ENCODE measurements at regions not wholly inside any gene's neighbourhood (a gene's known extent, or its start where the extent isn't known, plus 50 kb on each side); places are given as distances from the start of the nearest gene placed in this dataset.
"Not testable (repeated sequence)": the region's sequence is repeated elsewhere in the genome, so short reads cannot be mapped to it uniquely, and the experiment has no call there.

DNA sequence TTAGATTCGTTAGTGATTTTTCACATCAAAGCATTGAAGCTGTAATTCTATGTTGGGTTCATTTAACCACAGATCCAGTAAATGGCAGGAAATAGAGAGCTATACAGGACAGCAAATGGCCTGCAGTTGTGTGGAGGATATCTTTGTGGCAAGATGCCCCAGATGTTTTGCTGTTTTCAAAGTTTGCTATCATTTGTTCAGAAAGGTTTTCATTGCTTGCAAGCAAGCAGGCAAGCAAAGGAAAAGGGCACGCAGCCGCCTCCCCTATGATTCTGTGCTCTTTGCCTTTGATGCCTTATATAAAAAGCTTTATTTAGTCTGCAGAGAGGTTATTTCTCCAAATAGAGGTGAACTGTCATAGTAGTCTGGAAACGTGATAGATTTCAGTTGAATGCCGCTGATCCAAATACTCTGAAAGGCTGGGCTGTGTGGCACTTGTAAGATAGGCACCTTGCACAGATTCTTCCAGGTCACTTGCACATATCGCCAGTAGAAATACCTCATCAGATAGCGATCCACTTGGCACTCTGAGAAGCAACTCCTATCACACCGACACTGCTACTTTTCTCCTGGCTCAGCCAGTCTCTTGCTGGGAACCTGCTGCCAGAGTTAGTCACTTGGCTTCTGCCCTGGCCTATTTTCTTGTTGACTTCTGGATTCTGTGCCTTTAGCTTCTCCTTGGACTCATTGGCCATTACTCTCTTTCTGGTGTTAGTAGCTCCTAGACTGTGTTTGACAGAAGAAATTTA is 66.4 kb downstream of the UTRN start:
- in situ Hi-C loops (cut with HindIII; ENCODE audit: low pct_ligation_motif_present, low pct_unique_long_range_greater_than_20kb, low sequenced_read_pairs) = no loop called here
- no peak for DNase-seq

DNA sequence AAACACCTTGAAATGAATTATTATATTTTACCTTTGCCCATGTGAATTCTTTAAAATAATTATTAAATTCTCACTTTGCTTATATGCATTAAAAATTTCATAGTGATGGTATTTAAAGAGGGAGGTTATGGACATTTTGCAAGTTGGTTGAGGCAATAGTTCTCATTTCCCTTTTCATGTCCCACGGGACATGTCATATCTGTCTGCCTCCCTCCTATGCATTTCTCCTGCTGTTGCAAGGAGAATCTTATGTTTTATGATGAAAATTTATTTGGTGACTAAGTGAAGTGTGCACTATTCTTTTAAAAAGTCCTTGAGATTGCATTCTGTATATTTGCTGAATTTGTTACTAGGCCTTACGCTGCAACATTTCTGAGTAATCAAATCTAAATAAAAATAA is 67.2 kb downstream of the UTRN start:
- in situ Hi-C loops (cut with HindIII; ENCODE audit: low pct_ligation_motif_present, low pct_unique_long_range_greater_than_20kb, low sequenced_read_pairs) = no loop called here
- DNase-seq = no peak

DNA sequence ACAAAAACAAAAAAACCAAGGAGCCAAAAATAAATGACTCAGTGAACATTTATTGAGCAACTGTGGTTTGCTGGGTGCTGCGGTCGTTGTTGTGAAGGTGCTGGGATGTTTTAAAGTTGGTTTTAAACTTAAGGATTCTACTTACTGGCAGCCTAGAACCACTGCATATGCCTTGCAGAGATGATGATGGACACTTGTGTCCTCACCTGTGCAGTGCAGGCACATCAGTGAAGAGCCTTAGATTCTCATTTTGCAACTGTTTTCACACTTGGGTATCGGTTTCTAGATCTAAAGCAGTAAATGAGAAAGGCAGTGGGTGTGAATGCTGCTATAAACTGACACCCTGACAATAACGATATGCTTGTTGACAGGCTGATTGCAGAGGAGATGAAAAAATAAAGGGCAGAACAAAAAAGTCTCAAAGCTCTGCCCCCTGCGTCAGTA is 68.8 kb downstream of the UTRN start:
- no peak for DNase-seq
- in situ Hi-C loops (cut with HindIII; ENCODE audit: low pct_ligation_motif_present, low pct_unique_long_range_greater_than_20kb, low sequenced_read_pairs) = no loop called here

GRCh38 chr6:144359783-144360182 is 74.6 kb downstream of the UTRN start:
- in situ Hi-C loops (cut with HindIII; ENCODE audit: low pct_ligation_motif_present, low pct_unique_long_range_greater_than_20kb, low sequenced_read_pairs) = no loop called here
- DNase-seq = no peak

DNA sequence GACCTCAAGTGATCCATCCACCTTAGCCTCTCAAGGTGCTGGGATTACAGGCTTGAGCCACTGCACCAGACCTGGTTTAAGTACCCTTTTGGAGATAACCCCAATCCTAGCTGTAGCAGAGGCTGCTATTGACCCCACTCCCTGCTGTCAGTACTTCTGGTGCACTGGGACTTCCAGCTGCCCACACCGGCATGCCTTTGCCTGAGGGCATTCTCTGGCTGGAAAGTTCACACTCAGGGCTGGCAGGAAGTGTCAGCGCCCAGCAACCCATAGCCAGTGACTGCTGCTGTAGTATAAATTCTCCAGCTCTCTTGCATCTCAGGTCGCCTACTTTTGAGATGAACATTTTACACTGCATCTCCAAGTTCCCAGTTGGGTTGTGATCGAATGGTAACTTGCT is 75.3 kb downstream of the UTRN start:
- no peak for DNase-seq
- in situ Hi-C loops (cut with HindIII; ENCODE audit: low pct_ligation_motif_present, low pct_unique_long_range_greater_than_20kb, low sequenced_read_pairs) = no loop called here

DNA sequence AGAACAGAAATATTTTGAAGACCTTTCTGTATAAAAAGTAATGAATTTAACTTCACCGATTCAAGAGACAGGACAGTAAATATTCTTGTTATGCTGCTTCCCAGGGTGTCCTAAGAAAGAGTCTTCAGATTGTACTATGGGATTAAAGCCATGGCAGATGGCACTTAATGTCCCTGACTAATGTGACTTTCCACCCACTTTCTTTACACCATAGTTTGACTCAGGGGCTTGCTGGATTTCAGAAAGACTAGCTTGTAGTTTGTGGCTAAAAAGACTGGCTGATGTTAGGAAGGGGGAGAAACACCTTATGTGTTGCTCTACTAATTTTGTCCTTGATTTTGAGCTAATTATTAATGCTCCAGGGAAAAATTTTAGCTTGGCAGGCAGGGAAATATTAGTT is 75.9 kb downstream of the UTRN start:
- in situ Hi-C loops (cut with HindIII; ENCODE audit: low pct_ligation_motif_present, low pct_unique_long_range_greater_than_20kb, low sequenced_read_pairs) = no loop called here

GRCh38 chr6:144362042-144363018 is 77.2 kb downstream of the UTRN start:
- no peak for DNase-seq
- in situ Hi-C loops (cut with HindIII; ENCODE audit: low pct_ligation_motif_present, low pct_unique_long_range_greater_than_20kb, low sequenced_read_pairs) = no loop called here

More for the DNA sequence above, 75.9 kb downstream of the UTRN start:
- DNase-seq = no peak

- in situ Hi-C loops (cut with HindIII; ENCODE audit: low pct_ligation_motif_present, low pct_unique_long_range_greater_than_20kb, low sequenced_read_pairs) = no loop called here
- DNase-seq = no peak
These were observed 79.1 kb downstream of the UTRN start for GRCh38 chr6:144364208-144364720.

- no peak for DNase-seq
- in situ Hi-C loops (cut with HindIII; ENCODE audit: low pct_ligation_motif_present, low pct_unique_long_range_greater_than_20kb, low sequenced_read_pairs) = no loop called here
These were observed 79.6 kb downstream of the UTRN start for GRCh38 chr6:144364782-144365181.

DNA sequence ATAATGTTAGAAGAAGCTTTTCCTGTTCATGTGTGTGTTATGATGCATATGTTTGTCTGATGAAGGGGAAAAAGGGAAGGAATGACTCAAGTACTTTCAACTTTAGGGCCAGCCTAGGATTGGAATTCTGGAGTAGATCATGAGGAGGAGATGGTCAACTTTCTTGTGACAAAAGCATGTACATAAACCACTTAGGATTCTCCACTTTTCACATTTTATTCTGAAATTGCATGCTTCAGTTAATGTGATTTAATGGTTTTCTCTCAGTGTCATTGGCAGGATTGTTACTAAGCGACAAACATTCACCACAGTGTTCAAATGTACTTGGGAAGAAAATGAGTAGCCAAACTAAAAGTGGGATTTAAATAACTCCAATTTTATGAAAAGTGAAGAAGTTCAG is 80.1 kb downstream of the UTRN start:
- in situ Hi-C loops (cut with HindIII; ENCODE audit: low pct_ligation_motif_present, low pct_unique_long_range_greater_than_20kb, low sequenced_read_pairs) = no loop called here
- DNase-seq = no peak

DNA sequence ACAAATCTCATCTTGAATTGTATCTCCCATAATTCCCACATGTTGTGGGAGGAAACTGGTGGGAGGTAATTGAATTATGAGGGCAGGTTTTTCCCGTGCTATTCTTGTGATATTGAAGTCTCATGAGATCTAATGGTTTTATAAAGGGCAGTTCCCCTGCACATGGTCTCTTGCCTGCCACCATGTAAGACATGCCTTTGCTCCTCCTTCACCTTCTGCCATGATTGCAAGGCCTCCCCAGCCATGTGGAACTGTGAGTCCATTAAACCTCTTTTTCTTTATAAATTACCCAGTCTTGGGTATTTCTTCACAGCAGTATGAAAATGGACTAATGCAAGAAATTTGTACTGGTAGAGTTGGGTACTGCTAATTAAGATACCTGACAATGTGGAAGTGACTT is 84.6 kb downstream of the UTRN start:
- DNase-seq; in situ Hi-C loops (cut with HindIII; ENCODE audit: low pct_ligation_motif_present, low pct_unique_long_range_greater_than_20kb, low sequenced_read_pairs): not testable (repeated sequence)

DNA sequence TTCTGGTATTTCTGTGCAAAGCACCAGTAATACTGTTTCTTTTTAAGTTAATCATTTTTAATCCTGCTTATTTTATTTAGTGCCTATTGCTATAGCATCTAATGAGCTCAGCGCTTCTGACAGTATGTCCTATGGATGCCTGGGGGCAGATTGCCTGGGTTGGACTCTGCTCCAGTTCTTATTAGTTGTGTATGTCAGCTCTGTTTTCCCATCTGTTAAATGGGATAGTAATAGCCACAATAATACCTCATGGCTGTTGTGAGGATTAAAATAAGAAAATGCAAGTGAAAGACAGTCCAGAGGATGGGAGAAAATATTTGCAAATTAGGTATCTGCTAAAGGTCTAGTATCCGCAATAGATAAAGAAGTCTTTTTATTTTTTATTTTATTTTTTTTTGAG is 87.0 kb downstream of the UTRN start:
- no peak for DNase-seq
- in situ Hi-C loops (cut with HindIII; ENCODE audit: low pct_ligation_motif_present, low pct_unique_long_range_greater_than_20kb, low sequenced_read_pairs) = no loop called here

GRCh38 chr6:144372611-144373594 is 87.8 kb downstream of the UTRN start:
- in situ Hi-C loops (cut with HindIII; ENCODE audit: low pct_ligation_motif_present, low pct_unique_long_range_greater_than_20kb, low sequenced_read_pairs) = no loop called here
- no peak for DNase-seq

DNA sequence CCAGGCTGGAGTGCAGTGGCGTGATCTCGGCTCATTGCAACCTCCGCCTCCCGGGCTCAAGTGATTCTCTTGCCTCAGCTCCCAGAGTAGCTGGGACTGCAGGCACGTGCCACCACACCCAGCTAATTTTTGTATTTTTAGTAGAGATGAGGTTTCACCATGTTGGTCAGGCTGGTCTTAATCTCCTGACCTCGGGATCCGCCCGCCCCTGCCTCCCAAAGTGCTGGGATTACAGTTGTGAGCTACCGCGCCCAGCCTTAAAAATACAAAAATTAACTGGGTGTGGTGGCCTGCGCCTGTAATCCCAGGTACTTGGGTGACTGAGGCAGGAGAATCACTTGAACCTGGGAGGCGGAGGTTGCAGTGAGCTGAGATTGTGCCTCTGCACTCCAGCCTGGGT is 89.4 kb downstream of the UTRN start:
- DNase-seq; in situ Hi-C loops (cut with HindIII; ENCODE audit: low pct_ligation_motif_present, low pct_unique_long_range_greater_than_20kb, low sequenced_read_pairs): not testable (repeated sequence)

DNA sequence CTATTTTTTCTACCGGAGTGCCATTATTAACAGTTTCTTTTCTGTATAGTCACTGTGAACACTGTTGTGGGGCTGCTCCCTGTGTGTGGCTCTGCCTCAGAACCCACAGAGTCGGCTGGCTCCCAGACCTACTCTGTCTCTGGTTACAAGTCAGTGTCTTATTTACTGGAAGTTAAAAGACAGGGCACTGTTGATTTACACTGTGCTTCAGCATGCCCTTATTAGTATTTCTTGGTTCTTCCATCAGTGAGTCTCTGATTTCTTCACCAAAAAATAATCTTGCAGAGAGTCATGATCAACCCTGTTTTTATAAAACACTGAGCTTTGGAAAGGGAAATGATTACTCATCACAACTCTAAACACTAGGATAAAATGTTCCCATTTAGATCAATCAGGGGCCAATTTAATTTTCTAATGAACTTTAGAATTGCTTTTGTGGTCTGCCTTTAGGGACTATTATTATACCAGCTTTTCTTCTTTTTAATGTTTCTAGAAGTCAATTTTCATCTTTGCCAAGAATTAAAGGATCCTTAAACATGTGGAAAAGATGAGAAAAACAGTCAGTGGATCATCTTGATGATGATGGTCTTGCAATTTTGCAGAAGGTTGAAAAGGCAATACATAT is 92.6 kb downstream of the UTRN start:
- in situ Hi-C loops (cut with HindIII; ENCODE audit: low pct_ligation_motif_present, low pct_unique_long_range_greater_than_20kb, low sequenced_read_pairs) = no loop called here
- DNase-seq = no peak

DNA sequence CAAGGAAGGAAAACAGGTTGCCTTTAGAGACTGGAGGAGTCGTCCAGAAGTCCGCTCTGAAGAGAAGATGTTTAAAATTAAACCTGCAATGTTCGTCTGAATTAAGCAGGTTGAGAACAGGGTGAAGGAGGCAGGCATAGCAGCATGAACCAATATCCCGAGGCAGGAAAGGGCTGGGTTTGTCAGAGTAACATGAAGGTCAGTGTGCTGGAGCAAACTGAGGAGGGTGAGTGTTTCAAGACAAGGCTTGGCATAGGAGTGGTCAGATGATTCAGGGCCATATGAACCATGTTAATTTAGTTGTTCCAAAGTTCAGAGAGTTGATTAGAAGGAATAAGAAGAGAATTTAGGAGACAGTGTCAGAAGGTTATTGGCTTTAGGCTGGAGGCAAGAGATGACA is 93.3 kb downstream of the UTRN start:
- DNase-seq = no peak
- in situ Hi-C loops (cut with HindIII; ENCODE audit: low pct_ligation_motif_present, low pct_unique_long_range_greater_than_20kb, low sequenced_read_pairs) = no loop called here

GRCh38 chr6:144379356-144379755 is 94.2 kb downstream of the UTRN start:
- in situ Hi-C loops (cut with HindIII; ENCODE audit: low pct_ligation_motif_present, low pct_unique_long_range_greater_than_20kb, low sequenced_read_pairs) = no loop called here
- no peak for DNase-seq

GRCh38 chr6:144381499-144381898 is 96.4 kb downstream of the UTRN start:
- DNase-seq; in situ Hi-C loops (cut with HindIII; ENCODE audit: low pct_ligation_motif_present, low pct_unique_long_range_greater_than_20kb, low sequenced_read_pairs): not testable (repeated sequence)

Measured in ACHN (cell line).